HEK293 (cell line): ENCODE measurements at regions not wholly inside any gene's neighbourhood (a gene's known extent, or its start where the extent isn't known, plus 50 kb on each side); places are given as distances from the start of the nearest gene placed in this dataset.

Experiments used
- CTCF ChIA-PET: fragments of 350-600 bp; formaldehyde crosslinking; extraction: SDS; loops from one replicate; lab custom pipeline; 2021; ENCODE audit warnings: antibody characterized with exemption; lab: Yijun Ruan, JAX
- POLR2A ChIA-PET: fragments of 300-600 bp; formaldehyde crosslinking; extraction: SDS; loops from one replicate; lab custom pipeline; 2020; ENCODE audit warnings: antibody characterized with exemption, inconsistent platforms; lab: Yijun Ruan, JAX
- H3K27ac ChIP-seq: fragments of 200-500 bp; sonication (Bioruptor generic); 2 replicates; pipeline ENCODE4 v1.5.1; 2014; ENCODE audit warnings: low read depth, low read length, control low read depth, inconsistent platforms; ENCODE audit errors: extremely low read depth
- H3K36me3 ChIP-seq, 2 experiments: fragments of 200-500 bp in 1 of 2; sonication (Bioruptor generic) in 1 of 2; 1 replicate in 1 of 2; 2 replicates in 1 of 2; pipeline ENCODE4 v1.5.1; 2014 to 2017; ENCODE audit warnings: inconsistent platforms in 2 of 2, low read length in 2 of 2; ENCODE audit not compliant: control insufficient read depth in 2 of 2, insufficient read depth in 1 of 2
- H3K4me1 ChIP-seq: fragments of 200-500 bp; sonication (Bioruptor generic); 2 replicates; pipeline ENCODE4 v1.5.1; 2014; ENCODE audit warnings: mild to moderate bottlenecking, low read length, inconsistent platforms; ENCODE audit not compliant: control insufficient read depth, insufficient read depth
- H3K4me3 ChIP-seq: 2 replicates; pipeline ENCODE4 v1.5.1; 2011; ENCODE audit warnings: low read depth, mild to moderate bottlenecking, control low read depth, low read length, moderate library complexity
- H3K9me3 ChIP-seq: fragments of 200-500 bp; sonication (Bioruptor generic); 2 replicates; pipeline ENCODE4 v1.5.1; 2014; ENCODE audit warnings: low read depth, low read length, inconsistent platforms; ENCODE audit not compliant: control insufficient read depth, insufficient read depth
- KLF1 ChIP-seq: fragments of 450-650 bp; formaldehyde crosslinking; IDR thresholded peaks from 2 replicates; pipeline ENCODE4 v1.5.1; 2016; ENCODE audit warnings: missing biosample characterization, missing genetic modification characterization
- KLF7 ChIP-seq: fragments of 450-650 bp; formaldehyde crosslinking; IDR thresholded peaks from 2 replicates; pipeline ENCODE4 v1.5.1; 2016; ENCODE audit warnings: missing biosample characterization, missing genetic modification characterization, borderline replicate concordance
- TCF7L2 ChIP-seq: IDR thresholded peaks from 2 replicates; pipeline ENCODE4 v1.6.1; 2011; ENCODE audit warnings: low read depth, mild to moderate bottlenecking, inconsistent platforms, low read length, moderate library complexity, borderline replicate concordance
- ZBTB7A ChIP-seq: fragments of 450-650 bp; formaldehyde crosslinking; IDR thresholded peaks from 2 replicates; pipeline ENCODE4 v1.5.1; 2016; ENCODE audit warnings: low read depth, missing biosample characterization, missing genetic modification characterization
- ZEB2 ChIP-seq: fragments of 450-650 bp; formaldehyde crosslinking; IDR thresholded peaks from 2 replicates; pipeline ENCODE4 v1.5.1; 2016; ENCODE audit warnings: missing biosample characterization, missing genetic modification characterization
- ZNF169 ChIP-seq: fragments of 450-650 bp; formaldehyde crosslinking; IDR thresholded peaks from 2 replicates; pipeline ENCODE4 v1.5.1; 2016; ENCODE audit warnings: missing biosample characterization, missing genetic modification characterization
- ZNF341 ChIP-seq: fragments of 450-650 bp; formaldehyde crosslinking; IDR thresholded peaks from 2 replicates; pipeline ENCODE4; 2016; ENCODE audit warnings: low read depth, missing biosample characterization, missing genetic modification characterization
- ZNF366 ChIP-seq: fragments of 450-650 bp; formaldehyde crosslinking; conservative IDR thresholded peaks from 2 replicates; pipeline ENCODE4 v1.5.1; 2016; ENCODE audit warnings: missing biosample characterization, missing genetic modification characterization
- ZNF529 ChIP-seq: fragments of 450-650 bp; formaldehyde crosslinking; IDR thresholded peaks from 2 replicates; pipeline ENCODE4 v1.5.1; 2017; ENCODE audit warnings: missing genetic modification characterization, missing biosample characterization; ENCODE audit not compliant: insufficient replicate concordance
- ZNF530 ChIP-seq: fragments of 450-650 bp; formaldehyde crosslinking; IDR thresholded peaks from 2 replicates; pipeline ENCODE4 v1.5.1; 2016; ENCODE audit warnings: low read depth, missing biosample characterization, missing genetic modification characterization
- ZNF544 ChIP-seq: fragments of 450-650 bp; formaldehyde crosslinking; IDR thresholded peaks from 2 replicates; pipeline ENCODE4 v1.5.0; 2017; ENCODE audit warnings: missing biosample characterization, missing genetic modification characterization
- ZNF549 ChIP-seq: fragments of 450-650 bp; IDR thresholded peaks from 2 replicates; pipeline ENCODE4 v1.5.1; 2018; ENCODE audit warnings: missing biosample characterization, missing genetic modification characterization, mild to moderate bottlenecking, inconsistent platforms, moderate library complexity
- ZNF561 ChIP-seq: fragments of 450-650 bp; IDR thresholded peaks from 2 replicates; pipeline ENCODE4 v1.5.1; 2018; ENCODE audit warnings: missing biosample characterization, missing genetic modification characterization, borderline replicate concordance
- ZNF600 ChIP-seq: fragments of 450-650 bp; formaldehyde crosslinking; IDR thresholded peaks from 2 replicates; pipeline ENCODE4 v1.5.1; 2016; ENCODE audit warnings: missing biosample characterization, missing genetic modification characterization
- ZNF677 ChIP-seq: fragments of 450-650 bp; IDR thresholded peaks from 2 replicates; pipeline ENCODE4 v1.5.0; 2018; ENCODE audit warnings: missing biosample characterization, mild to moderate bottlenecking, missing genetic modification characterization, moderate library complexity
- ZNF747 ChIP-seq: fragments of 450-650 bp; formaldehyde crosslinking; IDR thresholded peaks from 2 replicates; pipeline ENCODE4 v1.5.1; 2016; ENCODE audit warnings: missing biosample characterization, missing genetic modification characterization
- TF ChIP-seq, protein P1 (sequence below): fragments of 450-650 bp; formaldehyde crosslinking; IDR thresholded peaks from 2 replicates; pipeline ENCODE4 v1.5.0; 2017; ENCODE audit warnings: missing biosample characterization, missing genetic modification characterization, borderline replicate concordance
- TF ChIP-seq, protein P2 (sequence below): fragments of 450-650 bp; formaldehyde crosslinking; IDR thresholded peaks from 2 replicates; pipeline ENCODE4 v1.5.1; 2016; ENCODE audit warnings: missing biosample characterization, missing genetic modification characterization
- TF ChIP-seq, protein P3 (sequence below): fragments of 450-650 bp; IDR thresholded peaks from 2 replicates; pipeline ENCODE4 v1.5.1; 2018; ENCODE audit warnings: missing biosample characterization, missing genetic modification characterization
- TF ChIP-seq, protein P4 (sequence below): fragments of 450-650 bp; formaldehyde crosslinking; IDR thresholded peaks from 2 replicates; pipeline ENCODE4 v1.5.1; 2017; ENCODE audit warnings: missing biosample characterization, missing genetic modification characterization
- TF ChIP-seq, protein P5 (sequence below): fragments of 450-650 bp; formaldehyde crosslinking; optimal IDR thresholded peaks from 2 replicates; pipeline ENCODE3; 2016; ENCODE audit warnings: missing biosample characterization, mild to moderate bottlenecking, missing genetic modification characterization
- TF ChIP-seq, protein P6 (sequence below): fragments of 450-650 bp; formaldehyde crosslinking; IDR thresholded peaks from 2 replicates; pipeline ENCODE4 v1.5.1; 2016; ENCODE audit warnings: missing biosample characterization, missing genetic modification characterization

DNA sequence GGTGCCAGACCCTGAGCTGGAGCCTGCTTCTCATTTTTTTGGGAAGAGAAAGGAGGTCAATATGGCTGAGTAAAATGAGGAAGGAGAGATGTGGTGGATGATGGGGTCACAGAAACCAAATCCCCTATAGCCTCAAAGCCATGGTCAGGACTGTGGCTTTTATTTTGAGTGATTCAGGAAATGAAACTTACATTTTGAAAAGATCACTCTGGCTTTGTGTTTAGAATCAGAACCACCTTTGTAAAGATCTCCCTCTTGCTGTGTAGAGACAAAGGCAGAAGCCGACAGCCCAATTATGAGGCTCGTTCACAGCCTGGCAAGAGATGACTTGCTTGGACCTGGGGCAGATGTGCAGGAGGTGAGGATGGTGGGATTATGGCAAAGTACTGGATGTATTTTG, 121.6 kb upstream of the ANKFN1 start:
- H3K36me3 ChIP-seq = no peaks in the 10 kb centered on the region
- TF ChIP-seq ZEB2 (tag by site-specific recombination) = no peak
- TF ChIP-seq KLF7 (tag by site-specific recombination) = no peak
- TF ChIP-seq, protein P1, sequence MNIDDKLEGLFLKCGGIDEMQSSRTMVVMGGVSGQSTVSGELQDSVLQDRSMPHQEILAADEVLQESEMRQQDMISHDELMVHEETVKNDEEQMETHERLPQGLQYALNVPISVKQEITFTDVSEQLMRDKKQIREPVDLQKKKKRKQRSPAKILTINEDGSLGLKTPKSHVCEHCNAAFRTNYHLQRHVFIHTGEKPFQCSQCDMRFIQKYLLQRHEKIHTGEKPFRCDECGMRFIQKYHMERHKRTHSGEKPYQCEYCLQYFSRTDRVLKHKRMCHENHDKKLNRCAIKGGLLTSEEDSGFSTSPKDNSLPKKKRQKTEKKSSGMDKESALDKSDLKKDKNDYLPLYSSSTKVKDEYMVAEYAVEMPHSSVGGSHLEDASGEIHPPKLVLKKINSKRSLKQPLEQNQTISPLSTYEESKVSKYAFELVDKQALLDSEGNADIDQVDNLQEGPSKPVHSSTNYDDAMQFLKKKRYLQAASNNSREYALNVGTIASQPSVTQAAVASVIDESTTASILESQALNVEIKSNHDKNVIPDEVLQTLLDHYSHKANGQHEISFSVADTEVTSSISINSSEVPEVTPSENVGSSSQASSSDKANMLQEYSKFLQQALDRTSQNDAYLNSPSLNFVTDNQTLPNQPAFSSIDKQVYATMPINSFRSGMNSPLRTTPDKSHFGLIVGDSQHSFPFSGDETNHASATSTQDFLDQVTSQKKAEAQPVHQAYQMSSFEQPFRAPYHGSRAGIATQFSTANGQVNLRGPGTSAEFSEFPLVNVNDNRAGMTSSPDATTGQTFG (tag by site-specific recombination) = no peak
- no peak for TF ChIP-seq TCF7L2
- no peak for TF ChIP-seq ZNF600 (tag by site-specific recombination)
- no peak for TF ChIP-seq ZNF366 (tag by site-specific recombination)
- no peak for TF ChIP-seq KLF1
- TF ChIP-seq, protein P2, sequence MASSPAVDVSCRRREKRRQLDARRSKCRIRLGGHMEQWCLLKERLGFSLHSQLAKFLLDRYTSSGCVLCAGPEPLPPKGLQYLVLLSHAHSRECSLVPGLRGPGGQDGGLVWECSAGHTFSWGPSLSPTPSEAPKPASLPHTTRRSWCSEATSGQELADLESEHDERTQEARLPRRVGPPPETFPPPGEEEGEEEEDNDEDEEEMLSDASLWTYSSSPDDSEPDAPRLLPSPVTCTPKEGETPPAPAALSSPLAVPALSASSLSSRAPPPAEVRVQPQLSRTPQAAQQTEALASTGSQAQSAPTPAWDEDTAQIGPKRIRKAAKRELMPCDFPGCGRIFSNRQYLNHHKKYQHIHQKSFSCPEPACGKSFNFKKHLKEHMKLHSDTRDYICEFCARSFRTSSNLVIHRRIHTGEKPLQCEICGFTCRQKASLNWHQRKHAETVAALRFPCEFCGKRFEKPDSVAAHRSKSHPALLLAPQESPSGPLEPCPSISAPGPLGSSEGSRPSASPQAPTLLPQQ (tag by site-specific recombination) = no peak
- TF ChIP-seq, protein P3, sequence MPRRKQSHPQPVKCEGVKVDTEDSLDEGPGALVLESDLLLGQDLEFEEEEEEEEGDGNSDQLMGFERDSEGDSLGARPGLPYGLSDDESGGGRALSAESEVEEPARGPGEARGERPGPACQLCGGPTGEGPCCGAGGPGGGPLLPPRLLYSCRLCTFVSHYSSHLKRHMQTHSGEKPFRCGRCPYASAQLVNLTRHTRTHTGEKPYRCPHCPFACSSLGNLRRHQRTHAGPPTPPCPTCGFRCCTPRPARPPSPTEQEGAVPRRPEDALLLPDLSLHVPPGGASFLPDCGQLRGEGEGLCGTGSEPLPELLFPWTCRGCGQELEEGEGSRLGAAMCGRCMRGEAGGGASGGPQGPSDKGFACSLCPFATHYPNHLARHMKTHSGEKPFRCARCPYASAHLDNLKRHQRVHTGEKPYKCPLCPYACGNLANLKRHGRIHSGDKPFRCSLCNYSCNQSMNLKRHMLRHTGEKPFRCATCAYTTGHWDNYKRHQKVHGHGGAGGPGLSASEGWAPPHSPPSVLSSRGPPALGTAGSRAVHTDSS (tag by site-specific recombination) = no peak
- TF ChIP-seq, protein P4, sequence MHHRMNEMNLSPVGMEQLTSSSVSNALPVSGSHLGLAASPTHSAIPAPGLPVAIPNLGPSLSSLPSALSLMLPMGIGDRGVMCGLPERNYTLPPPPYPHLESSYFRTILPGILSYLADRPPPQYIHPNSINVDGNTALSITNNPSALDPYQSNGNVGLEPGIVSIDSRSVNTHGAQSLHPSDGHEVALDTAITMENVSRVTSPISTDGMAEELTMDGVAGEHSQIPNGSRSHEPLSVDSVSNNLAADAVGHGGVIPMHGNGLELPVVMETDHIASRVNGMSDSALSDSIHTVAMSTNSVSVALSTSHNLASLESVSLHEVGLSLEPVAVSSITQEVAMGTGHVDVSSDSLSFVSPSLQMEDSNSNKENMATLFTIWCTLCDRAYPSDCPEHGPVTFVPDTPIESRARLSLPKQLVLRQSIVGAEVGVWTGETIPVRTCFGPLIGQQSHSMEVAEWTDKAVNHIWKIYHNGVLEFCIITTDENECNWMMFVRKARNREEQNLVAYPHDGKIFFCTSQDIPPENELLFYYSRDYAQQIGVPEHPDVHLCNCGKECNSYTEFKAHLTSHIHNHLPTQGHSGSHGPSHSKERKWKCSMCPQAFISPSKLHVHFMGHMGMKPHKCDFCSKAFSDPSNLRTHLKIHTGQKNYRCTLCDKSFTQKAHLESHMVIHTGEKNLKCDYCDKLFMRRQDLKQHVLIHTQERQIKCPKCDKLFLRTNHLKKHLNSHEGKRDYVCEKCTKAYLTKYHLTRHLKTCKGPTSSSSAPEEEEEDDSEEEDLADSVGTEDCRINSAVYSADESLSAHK (tag by site-specific recombination) = no peak
- TF ChIP-seq ZNF530 (tag by site-specific recombination) = no peak
- TF ChIP-seq ZBTB7A (tag by site-specific recombination) = no peak
- TF ChIP-seq ZNF549 (tag by site-specific recombination) = no peak
- POLR2A ChIA-PET = no interaction called here
- no peaks in the 10 kb centered on the region for H3K4me1 ChIP-seq
- no peak overlapping the region for H3K4me3 ChIP-seq
- CTCF ChIA-PET = no interaction called here
- no peak overlapping the region for H3K27ac ChIP-seq
- no peaks in the 10 kb centered on the region for H3K9me3 ChIP-seq

DNA sequence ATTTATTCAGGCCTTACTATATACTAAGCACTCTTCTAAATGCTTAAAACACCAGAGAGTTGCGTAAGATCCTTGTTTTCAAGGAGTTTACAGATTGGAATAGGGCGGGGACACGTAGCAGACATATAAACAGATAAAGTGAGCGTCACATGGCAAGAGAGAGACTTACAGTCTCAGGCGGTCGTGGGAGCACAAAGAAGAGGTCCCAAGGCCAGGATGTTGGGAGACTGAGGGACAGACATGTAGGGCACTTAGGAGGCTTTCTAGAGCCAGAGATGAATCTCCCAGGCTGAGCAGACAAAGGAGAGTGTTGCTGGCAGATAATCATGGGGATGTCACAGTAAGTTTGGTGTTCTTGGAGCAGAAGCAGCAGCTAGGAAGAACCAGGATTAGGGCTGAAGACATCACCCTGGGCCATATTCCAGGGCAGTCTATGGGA, 119.1 kb upstream of the ANKFN1 start:
- H3K4me1 ChIP-seq = no peaks in the 10 kb centered on the region
- POLR2A ChIA-PET = no interaction called here
- H3K9me3 ChIP-seq = no peaks in the 10 kb centered on the region
- TF ChIP-seq ZNF529 (tag by site-specific recombination) (no peak), ZNF341 (tag by site-specific recombination) (no peak), ZNF561 (tag by site-specific recombination) (no peak), ZNF544 (no peak), ZNF169 (no peak), ZNF747 (tag by site-specific recombination) (no peak), ZNF677 (no peak)
- TF ChIP-seq, protein P5, sequence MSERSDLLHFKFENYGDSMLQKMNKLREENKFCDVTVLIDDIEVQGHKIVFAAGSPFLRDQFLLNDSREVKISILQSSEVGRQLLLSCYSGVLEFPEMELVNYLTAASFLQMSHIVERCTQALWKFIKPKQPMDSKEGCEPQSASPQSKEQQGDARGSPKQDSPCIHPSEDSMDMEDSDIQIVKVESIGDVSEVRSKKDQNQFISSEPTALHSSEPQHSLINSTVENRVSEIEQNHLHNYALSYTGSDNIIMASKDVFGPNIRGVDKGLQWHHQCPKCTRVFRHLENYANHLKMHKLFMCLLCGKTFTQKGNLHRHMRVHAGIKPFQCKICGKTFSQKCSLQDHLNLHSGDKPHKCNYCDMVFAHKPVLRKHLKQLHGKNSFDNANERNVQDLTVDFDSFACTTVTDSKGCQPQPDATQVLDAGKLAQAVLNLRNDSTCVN (tag by site-specific recombination) = no peak
- TF ChIP-seq, protein P6, sequence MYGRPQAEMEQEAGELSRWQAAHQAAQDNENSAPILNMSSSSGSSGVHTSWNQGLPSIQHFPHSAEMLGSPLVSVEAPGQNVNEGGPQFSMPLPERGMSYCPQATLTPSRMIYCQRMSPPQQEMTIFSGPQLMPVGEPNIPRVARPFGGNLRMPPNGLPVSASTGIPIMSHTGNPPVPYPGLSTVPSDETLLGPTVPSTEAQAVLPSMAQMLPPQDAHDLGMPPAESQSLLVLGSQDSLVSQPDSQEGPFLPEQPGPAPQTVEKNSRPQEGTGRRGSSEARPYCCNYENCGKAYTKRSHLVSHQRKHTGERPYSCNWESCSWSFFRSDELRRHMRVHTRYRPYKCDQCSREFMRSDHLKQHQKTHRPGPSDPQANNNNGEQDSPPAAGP (tag by site-specific recombination) = no peak
- TF ChIP-seq, all 188 proteins: peak for 0
- Histone ChIP-seq H3K27ac (no peak overlapping the region), H3K4me3 (no peak overlapping the region), H3K36me3 (no peaks in the 10 kb centered on the region)
- CTCF ChIA-PET = no interaction called here
